IMR-90 (cell line): ENCODE measurements at regions not wholly inside any gene's neighbourhood (a gene's known extent, or its start where the extent isn't known, plus 50 kb on each side); places are given as distances from the start of the nearest gene placed in this dataset.

Source experiments
- ATAC-seq: fragments of 200-7000 bp; cut with Tn5 transposase; 2 replicates; pipeline ENCODE4 v1.9.1; 2020; ENCODE audit warnings: low read depth, mild to moderate bottlenecking, moderate library complexity
- BruUV-seq: library from RNA; stranded (reverse); fragments of 400-500 nt; replicated peaks from 2 replicates; lab custom pipeline; 2021; lab: Mats Ljungman, UMichigan
- CTCF ChIA-PET: fragments of 300-600 bp; formaldehyde crosslinking; extraction: SDS; loops from one replicate; lab custom pipeline; 2021; ENCODE audit warnings: antibody characterized with exemption; lab: Yijun Ruan, JAX
- POLR2A ChIA-PET: fragments of 300-600 bp; sonication (Branson Sonifier 250); formaldehyde crosslinking; loops from one replicate; lab custom pipeline; 2022; ENCODE audit warnings: antibody characterized with exemption; ENCODE audit not compliant: unreplicated experiment; lab: Charles Lee
- DNase-seq: peaks from one replicate; pipeline ENCODE4 v3.0.0; 2013
- H2AFZ ChIP-seq: replicated peaks from 2 replicates; pipeline ENCODE3; 2013; ENCODE audit warnings: low read length, mild to moderate bottlenecking; ENCODE audit not compliant: poor library complexity
- H2AK5ac ChIP-seq: 2 replicates; pipeline ENCODE4 v1.6.1; 2013; ENCODE audit warnings: low read depth, low read length, inconsistent platforms
- H2AK9ac ChIP-seq: replicated peaks from 2 replicates; pipeline ENCODE3; 2013; ENCODE audit warnings: mild to moderate bottlenecking, low read depth, low read length, moderate library complexity; ENCODE audit not compliant: poor library complexity
- H2BK120ac ChIP-seq: 2 replicates; pipeline ENCODE4 v1.6.1; 2013; ENCODE audit warnings: low read depth, low read length, inconsistent platforms
- H2BK15ac ChIP-seq: 3 replicates; pipeline ENCODE4 v1.6.1; 2013; ENCODE audit warnings: low read depth, low read length, inconsistent platforms
- H2BK20ac ChIP-seq: 2 replicates; pipeline ENCODE4 v1.6.1; 2013; ENCODE audit warnings: low read depth, mild to moderate bottlenecking, inconsistent platforms, low read length, moderate library complexity
- H2BK5ac ChIP-seq: 2 replicates; pipeline ENCODE4 v1.6.1; 2013; ENCODE audit warnings: mild to moderate bottlenecking, low read depth, low read length, inconsistent platforms; ENCODE audit not compliant: poor library complexity, severe bottlenecking
- H3K14ac ChIP-seq: replicated peaks from 2 replicates; pipeline ENCODE4 v1.6.1; 2013; ENCODE audit warnings: low read depth, low read length, inconsistent platforms
- H3K18ac ChIP-seq: 2 replicates; pipeline ENCODE4 v1.6.1; 2013; ENCODE audit warnings: low read depth, low read length, control low read depth
- H3K23ac ChIP-seq: 2 replicates; pipeline ENCODE4 v1.6.1; 2013; ENCODE audit warnings: low read depth, low read length, inconsistent platforms
- H3K27ac ChIP-seq: 2 replicates; pipeline ENCODE4 v1.5.1; 2013; ENCODE audit warnings: mild to moderate bottlenecking, control low read depth, low read length; ENCODE audit not compliant: insufficient read depth
- H3K27me3 ChIP-seq: 2 replicates; pipeline ENCODE4 v1.6.1; 2013; ENCODE audit warnings: low read length; ENCODE audit not compliant: control insufficient read depth, insufficient read depth
- H3K36me3 ChIP-seq: 2 replicates; pipeline ENCODE4 v1.6.1; 2013; ENCODE audit warnings: low read length, mixed read lengths; ENCODE audit not compliant: control insufficient read depth, insufficient read depth
- H3K4ac ChIP-seq: 2 replicates; pipeline ENCODE4 v1.6.1; 2013; ENCODE audit warnings: low read depth, low read length, inconsistent platforms
- H3K4me1 ChIP-seq: 2 replicates; pipeline ENCODE4 v1.6.1; 2013; ENCODE audit warnings: low read length, mixed read lengths; ENCODE audit not compliant: control insufficient read depth, insufficient read depth
- H3K4me2 ChIP-seq: 2 replicates; pipeline ENCODE4 v1.6.1; 2013; ENCODE audit warnings: low read depth, mild to moderate bottlenecking, control low read depth, low read length, moderate library complexity
- H3K4me3 ChIP-seq: 2 replicates; pipeline ENCODE4 v1.5.1; 2013; ENCODE audit warnings: low read depth, mild to moderate bottlenecking, control low read depth, low read length, moderate library complexity; ENCODE audit not compliant: insufficient read depth
- H3K56ac ChIP-seq: 2 replicates; pipeline ENCODE4 v1.6.1; 2013; ENCODE audit warnings: low read length, inconsistent platforms; ENCODE audit not compliant: insufficient read depth; ENCODE audit errors: extremely low read depth
- H3K79me1 ChIP-seq, 2 experiments: 2 replicates each; pipeline ENCODE4 v1.6.1; 2013; ENCODE audit warnings: low read length in 2 of 2, inconsistent platforms in 1 of 2, low read depth in 1 of 2
- H3K9ac ChIP-seq: 2 replicates; pipeline ENCODE4 v1.6.1; 2013; ENCODE audit warnings: low read depth, low read length, control low read depth
- H3K9me1 ChIP-seq: 2 replicates; pipeline ENCODE4 v1.6.1; 2013; ENCODE audit warnings: low read length, inconsistent platforms; ENCODE audit not compliant: insufficient read depth
- H3K9me3 ChIP-seq: 2 replicates; pipeline ENCODE4 v1.6.1; 2013; ENCODE audit warnings: low read length; ENCODE audit not compliant: control insufficient read depth, insufficient read depth
- H4K20me1 ChIP-seq: 2 replicates; pipeline ENCODE4 v1.6.1; 2013; ENCODE audit warnings: low read length, inconsistent platforms; ENCODE audit not compliant: insufficient read depth
- H4K5ac ChIP-seq: 2 replicates; pipeline ENCODE4 v1.6.1; 2013; ENCODE audit warnings: mild to moderate bottlenecking, low read depth, low read length, control low read depth
- H4K8ac ChIP-seq, 2 experiments: 2 replicates each; pipeline ENCODE4 v1.6.1; 2013; ENCODE audit warnings: low read depth in 2 of 2, low read length in 2 of 2, control low read depth in 1 of 2, inconsistent platforms in 1 of 2
- H4K91ac ChIP-seq: 2 replicates; pipeline ENCODE4 v1.6.1; 2013; ENCODE audit warnings: low read depth, low read length, inconsistent platforms; ENCODE audit not compliant: insufficient read depth
- BHLHE40 ChIP-seq: fragments of 150-350 bp; IDR thresholded peaks from 2 replicates; pipeline ENCODE4 v1.6.1; 2016; ENCODE audit warnings: mild to moderate bottlenecking, low read depth, low read length
- CHD1 ChIP-seq: IDR thresholded peaks from 2 replicates; pipeline ENCODE4 v1.6.1; 2012; ENCODE audit warnings: low read depth, low read length, improper control_type of control experiment
- CTCF ChIP-seq: conservative IDR thresholded peaks from 2 replicates; pipeline ENCODE4 v1.5.1; 2012; ENCODE audit warnings: mild to moderate bottlenecking, low read depth, low read length, improper control_type of control experiment
- ELK1 ChIP-seq: fragments of 150-350 bp; IDR thresholded peaks from 2 replicates; pipeline ENCODE4 v1.6.1; 2016; ENCODE audit warnings: low read depth, mild to moderate bottlenecking, low read length, moderate library complexity, borderline replicate concordance
- FOS ChIP-seq: fragments of 150-350 bp; IDR thresholded peaks from 2 replicates; pipeline ENCODE4 v1.6.1; 2016; ENCODE audit warnings: low read depth, low read length
- MAFK ChIP-seq: IDR thresholded peaks from 2 replicates; pipeline ENCODE4 v1.6.1; 2012; ENCODE audit warnings: low read depth, low read length, improper control_type of control experiment
- MXI1 ChIP-seq: IDR thresholded peaks from 2 replicates; pipeline ENCODE4 v1.6.1; 2012; ENCODE audit warnings: low read depth, mild to moderate bottlenecking, low read length, moderate library complexity, borderline replicate concordance
- NFE2L2 ChIP-seq: fragments of 150-350 bp; IDR thresholded peaks from 2 replicates; pipeline ENCODE4 v1.6.1; 2016; ENCODE audit warnings: low read depth, mild to moderate bottlenecking, low read length
- RAD21 ChIP-seq: IDR thresholded peaks from 2 replicates; pipeline ENCODE4 v1.6.1; 2012; ENCODE audit warnings: low read length, improper control_type of control experiment
- RCOR1 ChIP-seq: IDR thresholded peaks from 2 replicates; pipeline ENCODE4 v1.6.1; 2012; ENCODE audit warnings: mild to moderate bottlenecking, low read length, improper control_type of control experiment; ENCODE audit not compliant: insufficient replicate concordance
- SMC3 ChIP-seq: fragments of 150-350 bp; IDR thresholded peaks from 2 replicates; pipeline ENCODE4 v1.6.1; 2016; ENCODE audit warnings: low read depth, mild to moderate bottlenecking, antibody characterized with exemption, low read length, moderate library complexity
- WGBS, 2 experiments: methylation state at CpG; one replicate each; pipeline versions ENCODE4 v1.1.5 to v1.1.7; 2013; ENCODE audit warnings: missing lambda C conversion rate in 2 of 2; ENCODE audit not compliant: insufficient read length in 1 of 2; ENCODE audit errors: extremely low coverage in 2 of 2; 5-methylcytosine and 5-hydroxymethylcytosine counted together
- dilution Hi-C: fragments of 300-500 bp; cut with HindIII; formaldehyde crosslinking; loops from one replicate; pipeline ENCODE4 v1.14.3; 2018; ENCODE audit warnings: low sequenced_read_pairs; ENCODE audit not compliant: unreplicated experiment
- in situ Hi-C: fragments of 300-500 bp; cut with MboI; formaldehyde crosslinking; loops from 3 replicates; pipeline ENCODE4 v1.14.3; 2019; ENCODE audit warnings: low sequenced_read_pairs, inconsistent platforms, mixed read lengths
- intact Hi-C: fragments of 100-400 bp; cut with micrococcal nuclease; formaldehyde crosslinking; loops from 2 replicates; pipeline ENCODE4 v1.10.0; 2022

- in situ Hi-C loops, result no loop called here
- intact Hi-C loops, result no loop called here
Observed at GRCh38 chr11:22552885-22553284, 72.7 kb downstream of the FANCF start.

More at GRCh38 chr11:22552885-22553284, 72.7 kb downstream of the FANCF start:
- ATAC-seq (no peak), DNase-seq (no peak)
- TF ChIP-seq MXI1, result no peak
- no peak for TF ChIP-seq CTCF
- TF ChIP-seq FOS, result no peak
- TF ChIP-seq NFE2L2, result no peak
- TF ChIP-seq SMC3, result no peak
- TF ChIP-seq CHD1, result no peak
- no peak for TF ChIP-seq RCOR1
- TF ChIP-seq RAD21, result no peak
- TF ChIP-seq BHLHE40, result no peak
- no peak for TF ChIP-seq ELK1
- no peak for TF ChIP-seq MAFK
- H3K56ac ChIP-seq, result no peak overlapping the region
- no peak overlapping the region for H3K4me2 ChIP-seq
- no peak overlapping the region for H2BK15ac ChIP-seq
- H3K18ac ChIP-seq, result no peak overlapping the region
- H3K23ac ChIP-seq, result no peak overlapping the region
- no peak overlapping the region for H3K9ac ChIP-seq
- BruUV-seq, result no TSS peak
- WGBS, 2 experiments, result no CpG with 5 or more reads among the region's 2 CpGs
- no peaks in the 10 kb centered on the region for H3K27me3 ChIP-seq
- H3K27ac ChIP-seq, result no peak overlapping the region
- H3K9me1 ChIP-seq, result no peaks in the 10 kb centered on the region
- no peaks in the 10 kb centered on the region for H3K36me3 ChIP-seq
- H4K20me1 ChIP-seq, result no peaks in the 10 kb centered on the region
- H2BK20ac ChIP-seq, result no peak overlapping the region
- no peak overlapping the region for H4K8ac ChIP-seq
- no peak overlapping the region for H4K5ac ChIP-seq
- H3K4me3 ChIP-seq, result no peak overlapping the region
- no peak overlapping the region for H3K14ac ChIP-seq
- H3K4me1 ChIP-seq, result no peaks in the 10 kb centered on the region
- POLR2A ChIA-PET, result no interaction called here
- no peak overlapping the region for H2AK5ac ChIP-seq
- no peak overlapping the region for H4K91ac ChIP-seq
- H3K9me3 ChIP-seq, result no peaks in the 10 kb centered on the region
- CTCF ChIA-PET, result no interaction called here
- H2BK120ac ChIP-seq, result no peak overlapping the region
- H2AK9ac ChIP-seq, result no peak overlapping the region
- no peak overlapping the region for H2BK5ac ChIP-seq
- dilution Hi-C loops, result no loop called here
- H2AFZ ChIP-seq, result no peak overlapping the region
- no peaks in the 10 kb centered on the region for H3K79me1 ChIP-seq
- no peak overlapping the region for H3K4ac ChIP-seq
